NB4 (cell line): ENCODE measurements at regions not wholly inside any gene's neighbourhood (a gene's known extent, or its start where the extent isn't known, plus 50 kb on each side); places are given as distances from the start of the nearest gene placed in this dataset.

Source experiments
- POLR2A ChIP-seq: IDR thresholded peaks from 2 replicates; pipeline ENCODE4 v1.6.1; 2011; ENCODE audit warnings: mild to moderate bottlenecking; ENCODE audit not compliant: insufficient read length; ENCODE audit errors: extremely low read depth
- TF ChIP-seq, protein P1 (sequence below): IDR thresholded peaks from one replicate; pipeline ENCODE4 v1.5.1; 2012; ENCODE audit warnings: low read depth, low read length
- TF ChIP-seq, protein P2 (sequence below): IDR thresholded peaks from 2 replicates; pipeline ENCODE4 v1.6.1; 2011; ENCODE audit warnings: low read depth, low read length

- TF ChIP-seq, protein P1, sequence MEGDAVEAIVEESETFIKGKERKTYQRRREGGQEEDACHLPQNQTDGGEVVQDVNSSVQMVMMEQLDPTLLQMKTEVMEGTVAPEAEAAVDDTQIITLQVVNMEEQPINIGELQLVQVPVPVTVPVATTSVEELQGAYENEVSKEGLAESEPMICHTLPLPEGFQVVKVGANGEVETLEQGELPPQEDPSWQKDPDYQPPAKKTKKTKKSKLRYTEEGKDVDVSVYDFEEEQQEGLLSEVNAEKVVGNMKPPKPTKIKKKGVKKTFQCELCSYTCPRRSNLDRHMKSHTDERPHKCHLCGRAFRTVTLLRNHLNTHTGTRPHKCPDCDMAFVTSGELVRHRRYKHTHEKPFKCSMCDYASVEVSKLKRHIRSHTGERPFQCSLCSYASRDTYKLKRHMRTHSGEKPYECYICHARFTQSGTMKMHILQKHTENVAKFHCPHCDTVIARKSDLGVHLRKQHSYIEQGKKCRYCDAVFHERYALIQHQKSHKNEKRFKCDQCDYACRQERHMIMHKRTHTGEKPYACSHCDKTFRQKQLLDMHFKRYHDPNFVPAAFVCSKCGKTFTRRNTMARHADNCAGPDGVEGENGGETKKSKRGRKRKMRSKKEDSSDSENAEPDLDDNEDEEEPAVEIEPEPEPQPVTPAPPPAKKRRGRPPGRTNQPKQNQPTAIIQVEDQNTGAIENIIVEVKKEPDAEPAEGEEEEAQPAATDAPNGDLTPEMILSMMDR = no peak
- TF ChIP-seq POLR2A = no peak
- TF ChIP-seq, protein P2, sequence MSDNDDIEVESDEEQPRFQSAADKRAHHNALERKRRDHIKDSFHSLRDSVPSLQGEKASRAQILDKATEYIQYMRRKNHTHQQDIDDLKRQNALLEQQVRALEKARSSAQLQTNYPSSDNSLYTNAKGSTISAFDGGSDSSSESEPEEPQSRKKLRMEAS = no peak
Measured at GRCh38 chr9:86798966-86799365, 148.3 kb downstream of the GAS1 start.
